ENCODE measurements at regions not wholly inside any gene's neighbourhood (a gene's known extent, or its start where the extent isn't known, plus 50 kb on each side); places are given as distances from the start of the nearest gene placed in this dataset.

- BruUV-seq (replicated peaks) = no TSS peak
- WGBS (ENCODE audit: low lambda C conversion rate) = 21% methylated on average over 5 of the region's 5 CpGs
- intact Hi-C loops (cut with micrococcal nuclease; ENCODE audit: unreplicated experiment) = no loop called here
Observed at GRCh38 chr12:59010118-59010517, 89.8 kb upstream of the LRIG3 start.

More at GRCh38 chr12:59010118-59010517, 89.8 kb upstream of the LRIG3 start:
- H3K27me3 ChIP-seq (ENCODE audit: control insufficient read depth in 1 of 2, insufficient read depth in 2 of 2, low read length in 2 of 2) = no peaks in the 10 kb centered on the region
- no peak overlapping the region for H3K4me3 ChIP-seq (replicated peaks in 1 of 3; ENCODE audit: insufficient read depth in 1 of 3, low read depth in 2 of 3, low read length in 3 of 3)
- TF ChIP-seq HNRNPUL1 (IDR thresholded peaks at IDR 0.05; ENCODE audit: low read depth, low read length) (no peak), ZFP41 (CRISPR knock-in tag; IDR thresholded peaks at IDR 0.05; ENCODE audit: borderline replicate concordance) (no peak), ZNF281 (CRISPR knock-in tag; IDR thresholded peaks at IDR 0.05; ENCODE audit: borderline replicate concordance) (no peak), RNF219 (CRISPR knock-in tag; IDR thresholded peaks at IDR 0.05) (no peak), XBP1 (CRISPR knock-in tag; IDR thresholded peaks at IDR 0.05) (no peak), ZNF619 (CRISPR knock-in tag; IDR thresholded peaks at IDR 0.05) (no peak), ZNF367 (CRISPR knock-in tag; IDR thresholded peaks at IDR 0.05; ENCODE audit: borderline replicate concordance) (no peak), HMG20A (CRISPR knock-in tag; IDR thresholded peaks at IDR 0.05; ENCODE audit: borderline replicate concordance) (no peak), NCOA2 (CRISPR knock-in tag; IDR thresholded peaks at IDR 0.05) (no peak)
- no peak overlapping the region for H3K27ac ChIP-seq (ENCODE audit: extremely low read length, insufficient read depth, low read length)
- no peak overlapping the region for H3K9ac ChIP-seq (ENCODE audit: insufficient read depth, low read depth, low read length)
- in situ Hi-C loops (cut with HindIII; ENCODE audit: extremely low pct_ligation_motif_present, low pct_unique_long_range_greater_than_20kb) = no loop called here
- CTCF ChIA-PET (ENCODE audit: low intra/inter-chr PET ratio, low total read pairs) = no interaction called here
- no peak overlapping the region for H2AFZ ChIP-seq (ENCODE audit: low read length)
- no peak for FAIRE-seq
- POLR2A ChIA-PET = no interaction called here
- H3K36me3 ChIP-seq (replicated peaks in 1 of 2; ENCODE audit: control insufficient read depth in 1 of 2, insufficient read depth in 2 of 2, low read length in 2 of 2) = no peaks in the 10 kb centered on the region
- H3K79me2 ChIP-seq (ENCODE audit: insufficient read depth, low read length) = no peaks in the 10 kb centered on the region
- no peaks in the 10 kb centered on the region for H4K20me1 ChIP-seq (ENCODE audit: insufficient read depth, low read length)
- H3K4me2 ChIP-seq (ENCODE audit: low read depth, low read length) = no peak overlapping the region
- no peak for DNase-seq (ENCODE audit: low spot score)
- no peak for ATAC-seq
- no peaks in the 10 kb centered on the region for H3K4me1 ChIP-seq (ENCODE audit: insufficient read depth, low read length)
- H3K9me3 ChIP-seq (ENCODE audit: low read length) = no peaks in the 10 kb centered on the region

All from HepG2 (cell line).